Lung (tissue), 11 donors: ENCODE measurements at regions not wholly inside any gene's neighbourhood (a gene's known extent, or its start where the extent isn't known, plus 50 kb on each side); places are given as distances from the start of the nearest gene placed in this dataset.
"Not testable (repeated sequence)": the region's sequence is repeated elsewhere in the genome, so short reads cannot be mapped to it uniquely, and the experiment has no call there.

ENCODE experiments used
- ATAC-seq: fragments of 200-7000 bp; cut with Tn5 transposase; one replicate; pipeline ENCODE4 v1.9.1; 2020; ENCODE audit warnings: moderate number of reproducible peaks; ENCODE audit not compliant: insufficient read depth, low FRiP score
- DNase-seq, 3 donors: peaks; one replicate each; pipeline ENCODE4 v3.0.0-alpha.2; 2013 to 2017
- H3K27ac ChIP-seq, 2 donors: one replicate each; pipeline ENCODE4 v1.5.1; 2013; ENCODE audit warnings: mild to moderate bottlenecking in 2 of 2, moderate library complexity in 2 of 2, control low read depth in 1 of 2, inconsistent platforms in 1 of 2, low read depth in 1 of 2, low read length in 1 of 2
- H3K27me3 ChIP-seq, 3 donors: one replicate each; pipeline ENCODE4 v1.5.1; 2013; ENCODE audit warnings: low read length in 2 of 3; ENCODE audit not compliant: control insufficient read depth in 3 of 3, insufficient read depth in 3 of 3
- H3K36me3 ChIP-seq, 4 donors: one replicate each; pipeline ENCODE4 v1.5.1; 2013; ENCODE audit warnings: low read length in 4 of 4, mild to moderate bottlenecking in 1 of 4, moderate library complexity in 1 of 4; ENCODE audit not compliant: control insufficient read depth in 4 of 4, insufficient read depth in 4 of 4
- H3K4me1 ChIP-seq, 5 donors: one replicate each; pipeline ENCODE4 v1.5.1; 2013; ENCODE audit warnings: low read length in 5 of 5, mild to moderate bottlenecking in 2 of 5, moderate library complexity in 1 of 5; ENCODE audit not compliant: control insufficient read depth in 5 of 5, insufficient read depth in 5 of 5
- H3K4me3 ChIP-seq: one replicate; pipeline ENCODE4 v1.5.1; 2013; ENCODE audit warnings: mild to moderate bottlenecking, control low read depth, moderate library complexity
- H3K9ac ChIP-seq, 2 donors: one replicate each; pipeline ENCODE4 v1.5.1; 2013; ENCODE audit warnings: low read length in 2 of 2, control low read depth in 1 of 2; ENCODE audit not compliant: insufficient read depth in 1 of 2
- H3K9me3 ChIP-seq, 4 donors: one replicate each; pipeline ENCODE4 v1.5.1; 2013; ENCODE audit warnings: low read length in 3 of 4, mild to moderate bottlenecking in 1 of 4, moderate library complexity in 1 of 4; ENCODE audit not compliant: control insufficient read depth in 4 of 4, insufficient read depth in 3 of 4
- CTCF ChIP-seq: IDR thresholded peaks from 2 replicates; pipeline ENCODE4 v1.5.1; 2012; ENCODE audit warnings: mild to moderate bottlenecking; ENCODE audit errors: control extremely low read depth, extremely low read depth
- WGBS, 2 donors: extraction: QIAGEN DNeasy Blood & Tissue Kit; methylation state at CpG; one replicate each; pipeline ENCODE4 v1.1.7; 2013; 5-methylcytosine and 5-hydroxymethylcytosine counted together
- donor health status: control.
- donor health status: control.
- donor health status: Bipolar disorder and iron deficiency.
- donor health status: healthy.
- donor health status: DM: yes; HTN: yes; CAD: no.

GRCh38 chr1:209162651-209163050 lies 420.9 kb upstream of the CAMK1G start:
- no peak for TF ChIP-seq CTCF
- no peaks in the 10 kb centered on the region for H3K27me3 ChIP-seq
- H3K27ac ChIP-seq, result no peak overlapping the region
- no peak overlapping the region for H3K4me3 ChIP-seq
- no peak for ATAC-seq
- peaks cover 0 to 5% (median 0%) of the 10 kb centered on the region in 5 donors for H3K4me1 ChIP-seq
- no peak overlapping the region for H3K9ac ChIP-seq
- H3K36me3 ChIP-seq, result no peaks in the 10 kb centered on the region
- WGBS, 2 donors, result 78 to 81% methylated on average over 3 of the region's 3 CpGs
- DNase-seq, result no peak
- H3K9me3 ChIP-seq, result no peaks in the 10 kb centered on the region

- Histone ChIP-seq H3K4me3 (no peak overlapping the region), H3K36me3 (no peaks in the 10 kb centered on the region), H3K27me3 (no peaks in the 10 kb centered on the region), H3K9me3 (no peaks in the 10 kb centered on the region), H3K4me1 (peaks cover 0 to 3% (median 0%) of the 10 kb centered on the region in 5 donors), H3K9ac (no peak overlapping the region), H3K27ac (no peak overlapping the region)
- ATAC-seq, result no peak
- no peak for TF ChIP-seq CTCF
- no peak for DNase-seq
Observed at GRCh38 chr1:209168204-209168603, 415.3 kb upstream of the CAMK1G start.

GRCh38 chr1:209171151-209171550 lies 412.4 kb upstream of the CAMK1G start:
- H3K9me3 ChIP-seq, result peaks cover 0 to 2% (median 0%) of the 10 kb centered on the region in 4 donors
- H3K36me3 ChIP-seq, result no peaks in the 10 kb centered on the region
- no peak overlapping the region for H3K9ac ChIP-seq
- H3K4me1 ChIP-seq, result peaks cover 0 to 3% (median 0%) of the 10 kb centered on the region in 5 donors
- H3K27ac ChIP-seq, result no peak overlapping the region
- no peaks in the 10 kb centered on the region for H3K27me3 ChIP-seq
- 0% methylated on average over 1 of the region's 1 CpG for WGBS, 2 donors
- ATAC-seq (no peak), DNase-seq (peak; percentile 20 to 78 (median 69))
- H3K4me3 ChIP-seq, result no peak overlapping the region
- TF ChIP-seq CTCF, result no peak

GRCh38 chr1:209172286-209172685 lies 411.2 kb upstream of the CAMK1G start:
- DNase-seq (no peak), ATAC-seq (no peak)
- Histone ChIP-seq H3K9me3 (peaks cover 0 to 6% (median 0%) of the 10 kb centered on the region in 4 donors), H3K27ac (no peak overlapping the region), H3K36me3 (no peaks in the 10 kb centered on the region), H3K4me1 (peaks cover 0 to 3% (median 0%) of the 10 kb centered on the region in 5 donors), H3K4me3 (no peak overlapping the region), H3K9ac (no peak overlapping the region), H3K27me3 (no peaks in the 10 kb centered on the region)
- no peak for TF ChIP-seq CTCF
- 89 to 90% methylated on average over 4 of the region's 4 CpGs for WGBS, 2 donors

- not testable (repeated sequence) for H3K9me3 ChIP-seq, H3K27me3 ChIP-seq, DNase-seq, H3K4me1 ChIP-seq, ATAC-seq, H3K27ac ChIP-seq, H3K9ac ChIP-seq, H3K36me3 ChIP-seq, H3K4me3 ChIP-seq
- WGBS, 2 donors, result 94 to 95% methylated on average over 30 to 31 of the region's 31 CpGs
Observed at GRCh38 chr1:209172792-209173542, 410.5 kb upstream of the CAMK1G start.
